Neuronal stem cell (in vitro differentiated cells): ENCODE measurements at regions not wholly inside any gene's neighbourhood (a gene's known extent, or its start where the extent isn't known, plus 50 kb on each side); places are given as distances from the start of the nearest gene placed in this dataset.

ENCODE experiments used
- DNase-seq: peaks from one replicate; pipeline ENCODE4 v3.0.0-alpha.2; 2013; ENCODE audit warnings: low spot score
- H2AFZ ChIP-seq: one replicate; pipeline ENCODE4 v1.6.1; 2013; ENCODE audit warnings: mild to moderate bottlenecking, low read length, inconsistent platforms
- H2AK5ac ChIP-seq: 2 replicates; pipeline ENCODE4 v1.6.1; 2013; ENCODE audit warnings: low read depth, mild to moderate bottlenecking, inconsistent platforms, low read length, moderate library complexity, mixed read lengths
- H2BK120ac ChIP-seq: 2 replicates; pipeline ENCODE4 v1.6.1; 2013; ENCODE audit warnings: low read depth, mild to moderate bottlenecking, inconsistent platforms, low read length, moderate library complexity, mixed read lengths
- H2BK12ac ChIP-seq: one replicate; pipeline ENCODE4 v1.6.1; 2013; ENCODE audit warnings: low read length, inconsistent platforms
- H2BK15ac ChIP-seq: 2 replicates; pipeline ENCODE4 v1.6.1; 2013; ENCODE audit warnings: mild to moderate bottlenecking, low read length, inconsistent platforms, mixed read lengths
- H2BK5ac ChIP-seq: one replicate; pipeline ENCODE4 v1.6.1; 2013; ENCODE audit warnings: inconsistent platforms, mild to moderate bottlenecking, low read length, moderate library complexity
- H3K14ac ChIP-seq: one replicate; pipeline ENCODE4 v1.6.1; 2013; ENCODE audit warnings: low read length, inconsistent platforms
- H3K18ac ChIP-seq: 2 replicates; pipeline ENCODE4 v1.6.1; 2013; ENCODE audit warnings: low read length, inconsistent platforms
- H3K23ac ChIP-seq: 2 replicates; pipeline ENCODE4 v1.6.1; 2013; ENCODE audit warnings: low read depth, mild to moderate bottlenecking, mixed read lengths, low read length, inconsistent platforms; ENCODE audit not compliant: poor library complexity
- H3K27ac ChIP-seq: replicated peaks from 3 replicates; pipeline ENCODE4 v1.5.1; 2013; ENCODE audit warnings: low read length, inconsistent platforms
- H3K27me3 ChIP-seq, 3 experiments: 2 replicates each; pipeline ENCODE4 v1.6.1; 2013; ENCODE audit warnings: low read length in 3 of 3, mild to moderate bottlenecking in 2 of 3, inconsistent platforms in 1 of 3, low read depth in 1 of 3, mixed read lengths in 1 of 3, moderate library complexity in 1 of 3; ENCODE audit not compliant: control insufficient read depth in 3 of 3, insufficient read depth in 3 of 3
- H3K36me3 ChIP-seq, 2 donors: replicated peaks in 1 of 2; 2 replicates each; pipeline ENCODE4 v1.6.1; 2013; ENCODE audit warnings: low read length in 2 of 2; ENCODE audit not compliant: control insufficient read depth in 2 of 2, insufficient read depth in 2 of 2
- H3K4ac ChIP-seq: 2 replicates; pipeline ENCODE4 v1.6.1; 2013; ENCODE audit warnings: inconsistent platforms, mild to moderate bottlenecking, low read length, moderate library complexity
- H3K4me1 ChIP-seq, 2 donors: 1 replicate in 1 of 2; 2 replicates in 1 of 2; pipeline ENCODE4 v1.6.1; 2013; ENCODE audit warnings: low read length in 2 of 2, low read depth in 1 of 2; ENCODE audit not compliant: control insufficient read depth in 2 of 2, insufficient read depth in 1 of 2
- H3K4me2 ChIP-seq: one replicate; pipeline ENCODE4 v1.6.1; 2013; ENCODE audit warnings: mild to moderate bottlenecking, low read length, inconsistent platforms; ENCODE audit not compliant: insufficient read depth, poor library complexity, severe bottlenecking
- H3K4me3 ChIP-seq, 2 donors: 2 replicates each; pipeline ENCODE4 v1.5.1; 2013; ENCODE audit warnings: low read length in 2 of 2, mild to moderate bottlenecking in 2 of 2, inconsistent platforms in 1 of 2, moderate library complexity in 1 of 2
- H3K79me1 ChIP-seq: one replicate; pipeline ENCODE4 v1.6.1; 2013; ENCODE audit warnings: low read depth, mild to moderate bottlenecking, inconsistent platforms, low read length, moderate library complexity
- H3K9ac ChIP-seq: one replicate; pipeline ENCODE4 v1.6.1; 2013; ENCODE audit warnings: mild to moderate bottlenecking, low read depth, low read length, inconsistent platforms; ENCODE audit not compliant: poor library complexity
- H3K9me3 ChIP-seq, 2 donors: replicated peaks in 1 of 2; 2 replicates each; pipeline versions ENCODE3 to v1.6.1; 2013; ENCODE audit warnings: low read length in 2 of 2, mild to moderate bottlenecking in 2 of 2, inconsistent platforms in 1 of 2, low read depth in 1 of 2, mixed read lengths in 1 of 2, moderate library complexity in 1 of 2; ENCODE audit not compliant: control insufficient read depth in 2 of 2, insufficient read depth in 1 of 2
- H4K8ac ChIP-seq: one replicate; pipeline ENCODE4 v1.6.1; 2013; ENCODE audit warnings: low read depth, mild to moderate bottlenecking, inconsistent platforms, low read length, moderate library complexity
- H4K91ac ChIP-seq: one replicate; pipeline ENCODE4 v1.6.1; 2013; ENCODE audit warnings: low read length, low read depth, mild to moderate bottlenecking, inconsistent platforms; ENCODE audit not compliant: poor library complexity
- WGBS, 2 donors: extraction: QIAGEN DNeasy Blood & Tissue Kit; methylation state at CpG; one replicate each; pipeline ENCODE4 v1.1.7; 2013; ENCODE audit warnings: missing lambda C conversion rate in 2 of 2, mixed read lengths in 1 of 2; ENCODE audit not compliant: insufficient read length in 2 of 2, insufficient replicate concordance in 1 of 2; ENCODE audit errors: extremely low coverage in 2 of 2; 5-methylcytosine and 5-hydroxymethylcytosine counted together

DNA sequence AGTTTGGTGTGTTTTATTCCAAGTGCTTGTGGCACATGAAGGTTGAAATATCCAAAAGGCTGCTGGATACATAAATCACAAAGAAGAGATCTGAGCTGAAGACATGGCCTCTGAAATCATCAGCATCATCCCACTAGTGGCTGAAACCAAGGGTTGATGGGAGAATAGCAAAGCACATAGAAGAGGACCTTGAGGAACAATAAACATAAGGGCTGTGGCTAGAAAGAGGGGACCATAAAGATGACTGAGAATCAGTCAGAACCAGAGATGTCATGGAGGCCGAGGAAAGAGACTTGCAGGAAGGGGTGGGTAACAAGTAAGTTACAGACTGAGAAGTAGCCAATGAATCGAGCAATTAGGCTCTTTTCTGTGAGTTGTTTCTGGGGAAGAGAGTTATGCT, 116.8 kb downstream of the CDC42EP3 start:
- no CpG with 5 or more reads among the region's 2 CpGs for WGBS, 2 donors
- no peak overlapping the region for H3K23ac ChIP-seq
- no peak overlapping the region for H2BK120ac ChIP-seq
- no peaks in the 10 kb centered on the region for H3K27me3 ChIP-seq
- H2BK5ac ChIP-seq: no peak overlapping the region
- H3K4me1 ChIP-seq: no peaks in the 10 kb centered on the region
- no peaks in the 10 kb centered on the region for H3K9me3 ChIP-seq
- no peak overlapping the region for H3K9ac ChIP-seq
- no peak overlapping the region for H2BK12ac ChIP-seq
- no peaks in the 10 kb centered on the region for H3K79me1 ChIP-seq
- H3K18ac ChIP-seq: no peak overlapping the region
- H3K14ac ChIP-seq: no peak overlapping the region
- H3K36me3 ChIP-seq: no peaks in the 10 kb centered on the region
- no peak overlapping the region for H2AFZ ChIP-seq
- DNase-seq: no peak
- no peak overlapping the region for H3K4me2 ChIP-seq
- H4K8ac ChIP-seq: no peak overlapping the region
- no peak overlapping the region for H2BK15ac ChIP-seq
- H3K27ac ChIP-seq: no peak overlapping the region
- H3K4me3 ChIP-seq: no peak overlapping the region
- no peak overlapping the region for H4K91ac ChIP-seq
- no peak overlapping the region for H2AK5ac ChIP-seq
- no peak overlapping the region for H3K4ac ChIP-seq

DNA sequence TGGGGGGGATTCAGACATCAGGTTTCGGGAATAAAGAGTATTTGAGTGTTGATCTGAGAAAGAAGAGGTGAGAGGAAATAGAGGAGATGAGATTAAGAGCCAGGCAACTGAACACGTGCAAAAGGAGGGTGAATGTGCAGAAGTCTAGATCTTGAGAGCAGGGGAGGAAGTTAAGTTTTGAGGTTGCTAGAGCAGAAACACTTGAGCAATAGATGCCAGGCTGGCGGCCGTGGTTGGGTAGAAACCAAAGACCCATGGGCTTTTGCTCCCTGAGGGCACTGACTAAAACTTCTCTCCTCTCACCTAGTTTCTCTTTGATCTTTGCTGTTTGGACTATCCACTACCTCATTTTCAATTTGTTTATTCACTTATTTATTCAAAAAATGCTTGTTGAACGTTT, 116.0 kb downstream of the CDC42EP3 start:
- Histone ChIP-seq H2BK12ac (no peak overlapping the region), H2BK5ac (no peak overlapping the region), H3K4ac (no peak overlapping the region), H3K18ac (no peak overlapping the region), H3K4me2 (no peak overlapping the region), H3K4me3 (no peak overlapping the region), H4K8ac (no peak overlapping the region), H3K36me3 (no peaks in the 10 kb centered on the region), H3K27ac (no peak overlapping the region), H3K27me3 (no peaks in the 10 kb centered on the region), H3K79me1 (no peaks in the 10 kb centered on the region), H2BK15ac (no peak overlapping the region), H2AK5ac (no peak overlapping the region), H3K4me1 (no peaks in the 10 kb centered on the region), H4K91ac (no peak overlapping the region), H3K9me3 (no peaks in the 10 kb centered on the region), H3K9ac (no peak overlapping the region), H2BK120ac (no peak overlapping the region), H3K14ac (no peak overlapping the region), H2AFZ (no peak overlapping the region), H3K23ac (no peak overlapping the region)
- no peak for DNase-seq
- no CpG with 5 or more reads among the region's 5 CpGs for WGBS, 2 donors

DNA sequence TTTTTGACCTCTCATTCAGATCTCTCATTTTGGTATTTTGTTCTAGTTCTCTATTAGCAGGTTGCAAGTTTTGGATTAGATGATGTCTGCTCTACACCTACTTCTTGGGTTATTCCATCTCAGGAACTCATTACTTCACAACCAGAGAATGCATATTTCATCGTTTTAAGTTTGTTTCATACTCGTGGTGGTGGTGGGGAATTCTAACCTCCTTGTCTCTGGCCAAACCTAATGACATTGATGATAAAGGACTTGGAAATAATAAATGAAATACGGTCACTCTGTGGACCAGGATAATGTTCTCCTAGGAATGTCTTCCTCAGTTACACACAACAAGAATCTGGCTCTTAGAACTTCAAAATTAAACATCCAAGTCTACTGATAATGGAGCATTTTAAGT, 115.2 kb downstream of the CDC42EP3 start:
- H3K23ac ChIP-seq: no peak overlapping the region
- no peak overlapping the region for H3K4me3 ChIP-seq
- no peak overlapping the region for H2BK5ac ChIP-seq
- no peaks in the 10 kb centered on the region for H3K79me1 ChIP-seq
- no peak overlapping the region for H3K4ac ChIP-seq
- no CpG with 5 or more reads among the region's 3 CpGs for WGBS, 2 donors
- H2AFZ ChIP-seq: no peak overlapping the region
- no peak overlapping the region for H2AK5ac ChIP-seq
- H2BK15ac ChIP-seq: no peak overlapping the region
- no peak overlapping the region for H4K8ac ChIP-seq
- H4K91ac ChIP-seq: no peak overlapping the region
- no peak overlapping the region for H3K27ac ChIP-seq
- H2BK12ac ChIP-seq: no peak overlapping the region
- H3K4me2 ChIP-seq: no peak overlapping the region
- DNase-seq: no peak
- no peak overlapping the region for H3K14ac ChIP-seq
- H3K9ac ChIP-seq: no peak overlapping the region
- no peaks in the 10 kb centered on the region for H3K36me3 ChIP-seq
- no peaks in the 10 kb centered on the region for H3K4me1 ChIP-seq
- no peak overlapping the region for H3K18ac ChIP-seq
- no peaks in the 10 kb centered on the region for H3K9me3 ChIP-seq
- no peak overlapping the region for H2BK120ac ChIP-seq
- H3K27me3 ChIP-seq: no peaks in the 10 kb centered on the region

DNA sequence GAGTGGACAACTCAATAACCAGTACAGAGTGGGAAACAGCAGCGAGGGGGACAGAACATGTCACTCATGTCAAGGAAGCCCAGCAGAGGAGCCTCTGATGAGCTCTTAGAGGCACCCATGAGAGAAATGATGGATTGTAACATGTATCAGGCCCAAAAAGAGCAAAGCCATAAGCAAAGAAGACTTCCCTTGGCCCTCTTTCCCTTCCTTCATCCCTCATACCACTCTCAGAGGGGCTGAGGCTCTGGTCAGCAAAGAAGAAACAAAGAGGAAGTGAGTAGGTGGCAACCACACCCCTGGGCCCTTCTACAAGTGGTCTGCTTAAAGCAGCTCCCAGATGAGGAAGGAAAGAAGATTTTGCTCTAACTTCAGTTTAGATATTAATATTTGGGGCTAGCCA, 112.8 kb downstream of the CDC42EP3 start:
- no peak for DNase-seq

More for the DNA sequence above, 112.8 kb downstream of the CDC42EP3 start:
- Histone ChIP-seq H3K23ac (no peak overlapping the region), H3K18ac (no peak overlapping the region), H3K4me1 (no peaks in the 10 kb centered on the region), H3K27me3 (no peaks in the 10 kb centered on the region), H2BK120ac (no peak overlapping the region), H3K4me2 (no peak overlapping the region), H3K4me3 (no peak overlapping the region), H3K14ac (no peak overlapping the region), H2BK5ac (no peak overlapping the region), H2BK12ac (no peak overlapping the region), H2BK15ac (no peak overlapping the region), H3K79me1 (no peaks in the 10 kb centered on the region), H3K9me3 (no peaks in the 10 kb centered on the region), H4K91ac (no peak overlapping the region), H3K27ac (no peak overlapping the region), H3K36me3 (no peaks in the 10 kb centered on the region), H2AFZ (peak overlapping the region; percentile 68), H3K4ac (no peak overlapping the region), H4K8ac (no peak overlapping the region), H3K9ac (no peak overlapping the region), H2AK5ac (no peak overlapping the region)
- WGBS, 2 donors: no CpG with 5 or more reads among the region's 1 CpG
